Right forelimb (tissue), 1 donor: ENCODE measurements at regions not wholly inside any gene's neighbourhood (a gene's known extent, or its start where the extent isn't known, plus 50 kb on each side); places are given as distances from the start of the nearest gene placed in this dataset.
"Not testable (repeated sequence)": the region's sequence is repeated elsewhere in the genome, so short reads cannot be mapped to it uniquely, and the experiment has no call there.

Experiments
- DNase-seq: peaks from one replicate; pipeline ENCODE4 v3.0.0-alpha.2; 2018

GRCh38 chr5:167921796-167922195 lies 369.6 kb upstream of the WWC1 start:
- no peak for DNase-seq

- no peak for DNase-seq
Measured at GRCh38 chr5:167923396-167923795, 368.0 kb upstream of the WWC1 start.

GRCh38 chr5:167929841-167930240 lies 361.6 kb upstream of the WWC1 start:
- DNase-seq, result no peak

- DNase-seq, result no peak
Measured at GRCh38 chr5:167934551-167934971, 356.9 kb upstream of the WWC1 start.

- no peak for DNase-seq
Measured at GRCh38 chr5:167936022-167936421, 355.4 kb upstream of the WWC1 start.

GRCh38 chr5:167936944-167937634 lies 354.4 kb upstream of the WWC1 start:
- DNase-seq, result no peak

- no peak for DNase-seq
Measured at GRCh38 chr5:167937635-167937998, 353.8 kb upstream of the WWC1 start.

GRCh38 chr5:167939686-167940085 lies 351.8 kb upstream of the WWC1 start:
- DNase-seq, result no peak

GRCh38 chr5:167940911-167941310 lies 350.5 kb upstream of the WWC1 start:
- DNase-seq, result no peak

- DNase-seq, result not testable (repeated sequence)
Measured at GRCh38 chr5:167941556-167941955, 349.9 kb upstream of the WWC1 start.

- DNase-seq, result no peak
Measured at GRCh38 chr5:167943343-167943742, 348.1 kb upstream of the WWC1 start.

- no peak for DNase-seq
Measured at GRCh38 chr5:167944121-167944852, 347.2 kb upstream of the WWC1 start.

GRCh38 chr5:167945542-167946384 lies 345.7 kb upstream of the WWC1 start:
- DNase-seq, result peak; percentile 57

GRCh38 chr5:167947306-167947705 lies 344.1 kb upstream of the WWC1 start:
- no peak for DNase-seq

- DNase-seq, result no peak
Measured at GRCh38 chr5:167948251-167948650, 343.2 kb upstream of the WWC1 start.

- no peak for DNase-seq
Measured at GRCh38 chr5:167949435-167949834, 342.0 kb upstream of the WWC1 start.

GRCh38 chr5:167950126-167950721 lies 341.2 kb upstream of the WWC1 start:
- no peak for DNase-seq

- no peak for DNase-seq
Measured at GRCh38 chr5:167951116-167951515, 340.3 kb upstream of the WWC1 start.

GRCh38 chr5:167952278-167952995 lies 339.0 kb upstream of the WWC1 start:
- no peak for DNase-seq

- no peak for DNase-seq
Measured at GRCh38 chr5:167953151-167953798, 338.2 kb upstream of the WWC1 start.

GRCh38 chr5:167961731-167962130 lies 329.7 kb upstream of the WWC1 start:
- no peak for DNase-seq

- DNase-seq, result no peak
Measured at GRCh38 chr5:167964529-167964928, 326.9 kb upstream of the WWC1 start.
